ENCODE measurements at regions not wholly inside any gene's neighbourhood (a gene's known extent, or its start where the extent isn't known, plus 50 kb on each side); places are given as distances from the start of the nearest gene placed in this dataset.

GRCh38 chr2:5493256-5493655 lies 198.9 kb upstream of the SOX11 start:
- H3K4me1 Mint-ChIP-seq = no peaks in the 10 kb centered on the region

GRCh38 chr2:5494212-5494611 lies 198.0 kb upstream of the SOX11 start:
- Mint-ChIP-seq H3K4me1 (no peaks in the 10 kb centered on the region), H3K27me3 (no peaks in the 10 kb centered on the region), H3K36me3 (ENCODE audit: low read depth) (no peaks in the 10 kb centered on the region), H3K27ac (no peak overlapping the region), H3K4me3 (no peak overlapping the region)
- ATAC-seq (no peak), DNase-seq (no peak)
- no peaks in the 10 kb centered on the region for H3K9me3 ChIP-seq (ENCODE audit: control insufficient read depth, low read length, poor library complexity, severe bottlenecking)

More at GRCh38 chr2:5493256-5493655, 198.9 kb upstream of the SOX11 start:
- Mint-ChIP-seq H3K27ac (no peak overlapping the region), H3K27me3 (no peaks in the 10 kb centered on the region), H3K4me3 (no peak overlapping the region), H3K36me3 (ENCODE audit: low read depth) (no peaks in the 10 kb centered on the region)
- no peak for ATAC-seq
- no peak for DNase-seq
- H3K9me3 ChIP-seq (ENCODE audit: control insufficient read depth, low read length, poor library complexity, severe bottlenecking) = no peaks in the 10 kb centered on the region

GRCh38 chr2:5495586-5495985 lies 196.6 kb upstream of the SOX11 start:
- Mint-ChIP-seq H3K4me1 (no peaks in the 10 kb centered on the region), H3K27me3 (no peaks in the 10 kb centered on the region), H3K4me3 (no peak overlapping the region), H3K27ac (no peak overlapping the region), H3K36me3 (ENCODE audit: low read depth) (no peaks in the 10 kb centered on the region)
- H3K9me3 ChIP-seq (ENCODE audit: control insufficient read depth, low read length, poor library complexity, severe bottlenecking) = no peaks in the 10 kb centered on the region
- ATAC-seq = no peak
- DNase-seq = no peak

- no peak overlapping the region for H3K27ac Mint-ChIP-seq
- H3K4me1 Mint-ChIP-seq = no peaks in the 10 kb centered on the region
- H3K4me3 Mint-ChIP-seq = no peak overlapping the region
- H3K27me3 Mint-ChIP-seq = no peaks in the 10 kb centered on the region
- DNase-seq (no peak), ATAC-seq (no peak)
- no peaks in the 10 kb centered on the region for H3K36me3 Mint-ChIP-seq (ENCODE audit: low read depth)
- no peaks in the 10 kb centered on the region for H3K9me3 ChIP-seq (ENCODE audit: control insufficient read depth, low read length, poor library complexity, severe bottlenecking)
Observed at GRCh38 chr2:5497874-5498273, 194.3 kb upstream of the SOX11 start.

- ATAC-seq (no peak), DNase-seq (no peak)
- H3K9me3 ChIP-seq (ENCODE audit: control insufficient read depth, low read length, poor library complexity, severe bottlenecking) = no peaks in the 10 kb centered on the region
- no peaks in the 10 kb centered on the region for H3K36me3 Mint-ChIP-seq (ENCODE audit: low read depth)
- H3K4me1 Mint-ChIP-seq = no peaks in the 10 kb centered on the region
- no peaks in the 10 kb centered on the region for H3K27me3 Mint-ChIP-seq
- H3K4me3 Mint-ChIP-seq = no peak overlapping the region
- H3K27ac Mint-ChIP-seq = no peak overlapping the region
Observed at GRCh38 chr2:5501807-5502206, 190.4 kb upstream of the SOX11 start.

GRCh38 chr2:5502385-5502784 lies 189.8 kb upstream of the SOX11 start:
- H3K4me3 Mint-ChIP-seq = no peak overlapping the region

GRCh38 chr2:5504756-5505155 lies 187.4 kb upstream of the SOX11 start:
- Mint-ChIP-seq H3K4me1 (no peaks in the 10 kb centered on the region), H3K27me3 (no peaks in the 10 kb centered on the region), H3K36me3 (ENCODE audit: low read depth) (no peaks in the 10 kb centered on the region), H3K27ac (no peak overlapping the region), H3K4me3 (no peak overlapping the region)
- DNase-seq (no peak), ATAC-seq (no peak)
- H3K9me3 ChIP-seq (ENCODE audit: control insufficient read depth, low read length, poor library complexity, severe bottlenecking) = no peaks in the 10 kb centered on the region

More at GRCh38 chr2:5502385-5502784, 189.8 kb upstream of the SOX11 start:
- no peaks in the 10 kb centered on the region for H3K27me3 Mint-ChIP-seq
- no peaks in the 10 kb centered on the region for H3K4me1 Mint-ChIP-seq
- ATAC-seq = no peak
- H3K36me3 Mint-ChIP-seq (ENCODE audit: low read depth) = no peaks in the 10 kb centered on the region
- H3K27ac Mint-ChIP-seq = no peak overlapping the region
- H3K9me3 ChIP-seq (ENCODE audit: control insufficient read depth, low read length, poor library complexity, severe bottlenecking) = no peaks in the 10 kb centered on the region
- DNase-seq = no peak

- Mint-ChIP-seq H3K4me3 (no peak overlapping the region), H3K27me3 (no peaks in the 10 kb centered on the region), H3K36me3 (ENCODE audit: low read depth) (no peaks in the 10 kb centered on the region), H3K4me1 (no peaks in the 10 kb centered on the region), H3K27ac (no peak overlapping the region)
- ATAC-seq (no peak), DNase-seq (no peak)
- H3K9me3 ChIP-seq (ENCODE audit: control insufficient read depth, low read length, poor library complexity, severe bottlenecking) = no peaks in the 10 kb centered on the region
Observed at GRCh38 chr2:5507367-5507766, 184.8 kb upstream of the SOX11 start.

GRCh38 chr2:5509362-5509761 lies 182.8 kb upstream of the SOX11 start:
- no peak overlapping the region for H3K4me3 Mint-ChIP-seq
- no peaks in the 10 kb centered on the region for H3K36me3 Mint-ChIP-seq (ENCODE audit: low read depth)
- H3K9me3 ChIP-seq (ENCODE audit: control insufficient read depth, low read length, poor library complexity, severe bottlenecking) = no peaks in the 10 kb centered on the region
- DNase-seq (no peak), ATAC-seq (no peak)
- no peaks in the 10 kb centered on the region for H3K4me1 Mint-ChIP-seq
- no peak overlapping the region for H3K27ac Mint-ChIP-seq
- H3K27me3 Mint-ChIP-seq = no peaks in the 10 kb centered on the region

- ATAC-seq (no peak), DNase-seq (no peak)
- no peaks in the 10 kb centered on the region for H3K4me1 Mint-ChIP-seq
Observed at GRCh38 chr2:5510082-5510481, 182.1 kb upstream of the SOX11 start.

GRCh38 chr2:5515693-5516092 lies 176.5 kb upstream of the SOX11 start:
- no peak overlapping the region for H3K27ac Mint-ChIP-seq
- H3K36me3 Mint-ChIP-seq (ENCODE audit: low read depth) = no peaks in the 10 kb centered on the region
- DNase-seq (no peak), ATAC-seq (no peak)
- H3K9me3 ChIP-seq (ENCODE audit: control insufficient read depth, low read length, poor library complexity, severe bottlenecking) = peaks cover 3% of the 10 kb centered on the region
- H3K4me1 Mint-ChIP-seq = no peaks in the 10 kb centered on the region
- H3K4me3 Mint-ChIP-seq = no peak overlapping the region
- no peaks in the 10 kb centered on the region for H3K27me3 Mint-ChIP-seq

More at GRCh38 chr2:5510082-5510481, 182.1 kb upstream of the SOX11 start:
- Mint-ChIP-seq H3K36me3 (ENCODE audit: low read depth) (no peaks in the 10 kb centered on the region), H3K4me3 (no peak overlapping the region), H3K27me3 (no peaks in the 10 kb centered on the region), H3K27ac (no peak overlapping the region)
- H3K9me3 ChIP-seq (ENCODE audit: control insufficient read depth, low read length, poor library complexity, severe bottlenecking) = no peaks in the 10 kb centered on the region

GRCh38 chr2:5519286-5519685 lies 172.9 kb upstream of the SOX11 start:
- H3K4me3 Mint-ChIP-seq = no peak overlapping the region
- no peak overlapping the region for H3K27ac Mint-ChIP-seq
- no peak for ATAC-seq
- H3K9me3 ChIP-seq (ENCODE audit: control insufficient read depth, low read length, poor library complexity, severe bottlenecking) = peaks cover 3% of the 10 kb centered on the region
- no peaks in the 10 kb centered on the region for H3K4me1 Mint-ChIP-seq
- H3K36me3 Mint-ChIP-seq (ENCODE audit: low read depth) = no peaks in the 10 kb centered on the region
- no peaks in the 10 kb centered on the region for H3K27me3 Mint-ChIP-seq
- no peak for DNase-seq

GRCh38 chr2:5520463-5520972 lies 171.7 kb upstream of the SOX11 start:
- H3K9me3 ChIP-seq (ENCODE audit: control insufficient read depth, low read length, poor library complexity, severe bottlenecking) = peaks cover under 1% of the 10 kb centered on the region
- Mint-ChIP-seq H3K27me3 (no peaks in the 10 kb centered on the region), H3K4me1 (no peaks in the 10 kb centered on the region), H3K27ac (no peak overlapping the region), H3K4me3 (no peak overlapping the region), H3K36me3 (ENCODE audit: low read depth) (no peaks in the 10 kb centered on the region)
- ATAC-seq = no peak
- DNase-seq = no peak

- Mint-ChIP-seq H3K27ac (no peak overlapping the region), H3K4me3 (no peak overlapping the region), H3K36me3 (ENCODE audit: low read depth) (no peaks in the 10 kb centered on the region), H3K27me3 (no peaks in the 10 kb centered on the region), H3K4me1 (no peaks in the 10 kb centered on the region)
- DNase-seq (no peak), ATAC-seq (no peak)
- H3K9me3 ChIP-seq (ENCODE audit: control insufficient read depth, low read length, poor library complexity, severe bottlenecking) = no peaks in the 10 kb centered on the region
Observed at GRCh38 chr2:5521461-5521860, 170.7 kb upstream of the SOX11 start.

Data from T-helper 17 cell (primary cell).